ENCODE measurements at regions not wholly inside any gene's neighbourhood (a gene's known extent, or its start where the extent isn't known, plus 50 kb on each side); places are given as distances from the start of the nearest gene placed in this dataset.

DNA sequence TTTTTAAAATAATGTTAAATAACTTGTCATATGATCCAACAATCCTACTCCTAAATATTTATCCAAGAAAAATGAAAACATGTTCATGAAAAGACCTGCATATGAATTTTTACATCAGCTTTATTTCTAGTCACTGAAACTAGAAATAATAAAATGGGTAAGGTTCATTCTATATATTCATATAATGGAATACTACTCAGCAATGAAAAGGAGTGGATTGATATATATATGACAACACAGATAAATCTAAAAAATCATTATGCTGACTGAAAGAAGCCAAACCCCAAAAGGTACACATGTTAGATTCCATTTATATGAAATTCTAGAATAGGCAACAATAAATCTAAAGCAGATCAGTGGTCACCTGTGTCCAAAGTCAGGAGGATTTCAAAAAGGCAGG, 84.9 kb upstream of the PCBD1 start:
- Mint-ChIP-seq H3K4me1 (ENCODE audit: low read depth, unreplicated experiment) (no peaks in the 10 kb centered on the region), H3K4me3 (ENCODE audit: low read depth, unreplicated experiment) (no peak overlapping the region), H3K27me3 (ENCODE audit: unreplicated experiment) (peaks cover 80% of the 10 kb centered on the region), H3K27ac (ENCODE audit: unreplicated experiment) (no peak overlapping the region), H3K9me3 (ENCODE audit: low read depth, unreplicated experiment) (no peaks in the 10 kb centered on the region), H3K36me3 (ENCODE audit: insufficient read depth, unreplicated experiment) (no peaks in the 10 kb centered on the region)
- intact Hi-C loops (cut with micrococcal nuclease; ENCODE audit: unreplicated experiment), result no loop called here
- no TSS peak for BruUV-seq (replicated peaks)
- no peak for DNase-seq
- CTCF ChIA-PET, result no interaction called here
- TF ChIP-seq, protein P1, sequence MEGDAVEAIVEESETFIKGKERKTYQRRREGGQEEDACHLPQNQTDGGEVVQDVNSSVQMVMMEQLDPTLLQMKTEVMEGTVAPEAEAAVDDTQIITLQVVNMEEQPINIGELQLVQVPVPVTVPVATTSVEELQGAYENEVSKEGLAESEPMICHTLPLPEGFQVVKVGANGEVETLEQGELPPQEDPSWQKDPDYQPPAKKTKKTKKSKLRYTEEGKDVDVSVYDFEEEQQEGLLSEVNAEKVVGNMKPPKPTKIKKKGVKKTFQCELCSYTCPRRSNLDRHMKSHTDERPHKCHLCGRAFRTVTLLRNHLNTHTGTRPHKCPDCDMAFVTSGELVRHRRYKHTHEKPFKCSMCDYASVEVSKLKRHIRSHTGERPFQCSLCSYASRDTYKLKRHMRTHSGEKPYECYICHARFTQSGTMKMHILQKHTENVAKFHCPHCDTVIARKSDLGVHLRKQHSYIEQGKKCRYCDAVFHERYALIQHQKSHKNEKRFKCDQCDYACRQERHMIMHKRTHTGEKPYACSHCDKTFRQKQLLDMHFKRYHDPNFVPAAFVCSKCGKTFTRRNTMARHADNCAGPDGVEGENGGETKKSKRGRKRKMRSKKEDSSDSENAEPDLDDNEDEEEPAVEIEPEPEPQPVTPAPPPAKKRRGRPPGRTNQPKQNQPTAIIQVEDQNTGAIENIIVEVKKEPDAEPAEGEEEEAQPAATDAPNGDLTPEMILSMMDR (IDR thresholded peaks at IDR 0.05; ENCODE audit: unreplicated experiment), result no peak

DNA sequence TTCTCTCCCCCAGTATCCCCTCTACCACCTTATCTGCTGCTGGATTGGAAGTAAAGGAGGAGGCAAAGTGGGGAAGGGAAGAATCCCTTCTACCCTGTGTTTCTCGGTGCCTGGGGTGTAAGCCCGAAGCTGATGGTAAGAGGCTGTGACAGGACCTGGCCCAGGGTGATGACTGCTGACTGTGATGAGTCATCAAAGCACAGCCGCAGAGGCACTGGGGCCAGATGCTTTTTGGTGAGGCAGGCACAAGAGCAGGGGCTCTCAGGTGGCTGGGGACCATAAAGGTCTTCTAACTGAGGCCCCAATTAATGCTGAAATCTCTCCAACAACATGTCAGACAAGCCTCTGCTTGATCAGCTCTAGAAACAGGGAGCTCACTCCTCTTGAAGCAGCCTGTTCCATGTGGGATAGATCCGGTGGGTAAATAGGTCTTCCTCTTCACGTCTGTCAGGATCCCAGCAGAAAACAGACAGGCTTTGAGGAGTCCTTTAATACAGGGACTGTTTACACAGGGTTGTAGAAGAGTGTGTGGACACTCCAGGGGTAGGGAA, 86.1 kb upstream of the PCBD1 start:
- TF ChIP-seq, protein P1 (IDR thresholded peaks at IDR 0.05; ENCODE audit: unreplicated experiment), result no peak
- H3K27me3 Mint-ChIP-seq (ENCODE audit: unreplicated experiment), result peaks cover 80% of the 10 kb centered on the region
- CTCF ChIA-PET, result no interaction called here
- no peaks in the 10 kb centered on the region for H3K4me1 Mint-ChIP-seq (ENCODE audit: low read depth, unreplicated experiment)
- intact Hi-C loops (cut with micrococcal nuclease; ENCODE audit: unreplicated experiment), result no loop called here
- H3K27ac Mint-ChIP-seq (ENCODE audit: unreplicated experiment), result no peak overlapping the region
- H3K4me3 Mint-ChIP-seq (ENCODE audit: low read depth, unreplicated experiment), result no peak overlapping the region
- no peaks in the 10 kb centered on the region for H3K9me3 Mint-ChIP-seq (ENCODE audit: low read depth, unreplicated experiment)
- H3K36me3 Mint-ChIP-seq (ENCODE audit: insufficient read depth, unreplicated experiment), result no peaks in the 10 kb centered on the region
- DNase-seq, result peak; percentile 14
- no TSS peak for BruUV-seq (replicated peaks)

DNA sequence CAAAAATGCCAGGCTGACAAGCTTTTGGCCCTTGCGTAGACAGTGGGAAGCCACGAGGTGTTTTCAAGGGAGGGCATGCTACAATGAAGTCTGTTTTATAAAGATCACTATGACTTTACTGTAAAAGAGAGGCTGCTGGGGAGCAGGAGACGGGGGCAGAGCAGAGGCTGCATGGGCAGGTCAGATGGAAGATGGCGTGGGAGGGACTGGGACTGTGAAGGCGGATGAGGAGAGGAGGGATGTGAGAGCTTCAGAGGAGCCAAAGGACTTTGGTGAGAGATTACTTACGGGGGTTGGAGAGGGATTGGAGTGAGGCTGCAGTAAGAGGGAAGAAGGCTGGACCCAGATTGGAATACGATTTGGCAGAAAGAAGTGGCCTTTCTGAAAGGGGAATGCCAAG, 86.6 kb upstream of the PCBD1 start:
- TF ChIP-seq, protein P1 (IDR thresholded peaks at IDR 0.05; ENCODE audit: unreplicated experiment), result no peak
- Mint-ChIP-seq H3K27ac (ENCODE audit: unreplicated experiment) (no peak overlapping the region), H3K27me3 (ENCODE audit: unreplicated experiment) (peaks cover 80% of the 10 kb centered on the region), H3K4me3 (ENCODE audit: low read depth, unreplicated experiment) (no peak overlapping the region), H3K9me3 (ENCODE audit: low read depth, unreplicated experiment) (no peaks in the 10 kb centered on the region), H3K4me1 (ENCODE audit: low read depth, unreplicated experiment) (no peaks in the 10 kb centered on the region), H3K36me3 (ENCODE audit: insufficient read depth, unreplicated experiment) (no peaks in the 10 kb centered on the region)
- CTCF ChIA-PET, result no interaction called here
- no TSS peak for BruUV-seq (replicated peaks)
- intact Hi-C loops (cut with micrococcal nuclease; ENCODE audit: unreplicated experiment), result no loop called here
- DNase-seq, result no peak

DNA sequence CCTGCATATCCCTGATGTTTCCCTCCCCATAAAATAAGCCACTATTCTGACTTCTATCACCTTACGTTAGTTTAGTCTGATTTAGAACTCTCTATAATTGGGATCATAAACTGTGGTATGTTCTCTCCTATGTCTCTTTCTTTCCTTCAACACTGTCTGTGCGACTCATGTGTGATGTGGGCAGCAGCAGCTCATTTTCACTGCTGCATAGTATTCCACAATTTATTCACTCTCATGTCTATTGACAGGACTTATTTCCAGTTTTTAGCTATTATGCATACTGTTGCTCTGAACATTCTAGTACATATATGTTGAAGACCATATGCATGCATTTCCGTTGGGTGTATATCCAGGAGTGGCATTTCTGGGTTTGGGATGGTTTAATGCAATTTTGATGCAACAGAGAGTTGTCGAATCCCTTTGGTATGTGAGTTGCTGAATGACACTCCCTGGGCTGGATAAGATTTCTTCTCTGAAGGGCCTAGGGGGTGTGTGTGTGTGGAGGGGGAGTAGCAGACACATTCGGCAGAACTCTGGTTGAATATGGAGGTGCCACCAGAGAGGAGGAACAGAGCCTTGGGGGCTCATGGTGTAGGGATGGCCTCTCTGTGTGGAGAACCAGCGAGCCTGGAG, 87.8 kb upstream of the PCBD1 start:
- H3K27ac Mint-ChIP-seq (ENCODE audit: unreplicated experiment), result no peak overlapping the region
- CTCF ChIA-PET, result no interaction called here
- H3K36me3 Mint-ChIP-seq (ENCODE audit: insufficient read depth, unreplicated experiment), result no peaks in the 10 kb centered on the region
- intact Hi-C loops (cut with micrococcal nuclease; ENCODE audit: unreplicated experiment), result no loop called here
- no peak for DNase-seq
- no peaks in the 10 kb centered on the region for H3K4me1 Mint-ChIP-seq (ENCODE audit: low read depth, unreplicated experiment)
- TF ChIP-seq, protein P1 (IDR thresholded peaks at IDR 0.05; ENCODE audit: unreplicated experiment), result no peak
- H3K9me3 Mint-ChIP-seq (ENCODE audit: low read depth, unreplicated experiment), result no peaks in the 10 kb centered on the region
- H3K27me3 Mint-ChIP-seq (ENCODE audit: unreplicated experiment), result peaks cover 79% of the 10 kb centered on the region
- no TSS peak for BruUV-seq (replicated peaks)
- H3K4me3 Mint-ChIP-seq (ENCODE audit: low read depth, unreplicated experiment), result no peak overlapping the region

All from Calu3 (cell line).